Stomach (tissue), 8 donors: ENCODE measurements at regions not wholly inside any gene's neighbourhood (a gene's known extent, or its start where the extent isn't known, plus 50 kb on each side); places are given as distances from the start of the nearest gene placed in this dataset.

Experiments
- DNase-seq, 2 donors: peaks; one replicate each; pipeline versions ENCODE4 v3.0.0 to v3.0.0-alpha.2; 2013 to 2019
- H3K27ac ChIP-seq, 5 donors: fragments of 200-600 bp in 4 of 5; sonication (generic) in 4 of 5; one replicate each; pipeline ENCODE4 v1.5.1; 2013 to 2019; ENCODE audit warnings: mild to moderate bottlenecking in 1 of 5, moderate library complexity in 1 of 5
- H3K27me3 ChIP-seq, 3 donors: fragments of 200-600 bp; sonication (generic); one replicate each; pipeline ENCODE4 v1.5.1; 2017 to 2019; ENCODE audit warnings: mixed run types in 1 of 3
- H3K36me3 ChIP-seq, 4 donors: fragments of 200-600 bp; sonication (generic); 1 replicate in 3 of 4; 2 replicates in 1 of 4; pipeline ENCODE4 v1.5.1; 2016 to 2019
- H3K4me1 ChIP-seq, 4 donors: fragments of 200-600 bp; sonication (generic); one replicate each; pipeline ENCODE4 v1.5.1; 2016 to 2019
- H3K4me3 ChIP-seq, 4 donors: fragments of 200-600 bp; sonication (generic) in 3 of 4; one replicate each; pipeline ENCODE4 v1.5.1; 2016 to 2019; ENCODE audit warnings: mild to moderate bottlenecking in 1 of 4
- H3K9me3 ChIP-seq, 4 donors: fragments of 200-600 bp; sonication (generic); one replicate each; pipeline ENCODE4 v1.5.1; 2016 to 2019
- EP300 ChIP-seq: sonication (generic); formaldehyde crosslinking; IDR thresholded peaks from one replicate; pipeline ENCODE4 v1.6.1; 2017; ENCODE audit warnings: antibody characterized with exemption
- POLR2A ChIP-seq, 4 donors: fragments of 450-650 bp; IDR thresholded peaks; one replicate each; pipeline ENCODE4 v1.6.1; 2016; ENCODE audit warnings: antibody characterized with exemption in 4 of 4, control low read depth in 2 of 4, mild to moderate bottlenecking in 1 of 4, moderate library complexity in 1 of 4
- POLR2AphosphoS5 ChIP-seq, 3 donors: sonication (generic); formaldehyde crosslinking; IDR thresholded peaks; one replicate each; pipeline ENCODE4 v1.6.1; 2016; ENCODE audit warnings: antibody characterized with exemption in 3 of 3
- WGBS, 5 donors: extraction: QIAGEN DNeasy Blood & Tissue Kit in 3 of 5; methylation state at CpG; one replicate each; pipeline versions ENCODE4 v1.1.5 to v1.1.7; 2013 to 2018; 5-methylcytosine and 5-hydroxymethylcytosine counted together
- intact Hi-C: fragments of 100-400 bp; cut with DNase I; formaldehyde crosslinking; loops from one replicate; pipeline ENCODE4 v1.15.1; 2023; ENCODE audit warnings: low total_unique reads
- TF ChIP-seq, protein P1 (sequence below), 7 experiments: fragments of 450-650 bp in 4 of 7; fragments of 200-600 bp in 3 of 7; sonication (generic) in 3 of 7; IDR thresholded peaks; one replicate each; pipeline ENCODE4 v1.5.1; 2016 to 2019; ENCODE audit warnings: antibody characterized with exemption in 7 of 7, control low read depth in 2 of 7, mild to moderate bottlenecking in 1 of 7
- donor health status: healthy with polysubstance abuse.
- donor health status: Bipolar disorder and iron deficiency.
- donor health status: healthy.

DNA sequence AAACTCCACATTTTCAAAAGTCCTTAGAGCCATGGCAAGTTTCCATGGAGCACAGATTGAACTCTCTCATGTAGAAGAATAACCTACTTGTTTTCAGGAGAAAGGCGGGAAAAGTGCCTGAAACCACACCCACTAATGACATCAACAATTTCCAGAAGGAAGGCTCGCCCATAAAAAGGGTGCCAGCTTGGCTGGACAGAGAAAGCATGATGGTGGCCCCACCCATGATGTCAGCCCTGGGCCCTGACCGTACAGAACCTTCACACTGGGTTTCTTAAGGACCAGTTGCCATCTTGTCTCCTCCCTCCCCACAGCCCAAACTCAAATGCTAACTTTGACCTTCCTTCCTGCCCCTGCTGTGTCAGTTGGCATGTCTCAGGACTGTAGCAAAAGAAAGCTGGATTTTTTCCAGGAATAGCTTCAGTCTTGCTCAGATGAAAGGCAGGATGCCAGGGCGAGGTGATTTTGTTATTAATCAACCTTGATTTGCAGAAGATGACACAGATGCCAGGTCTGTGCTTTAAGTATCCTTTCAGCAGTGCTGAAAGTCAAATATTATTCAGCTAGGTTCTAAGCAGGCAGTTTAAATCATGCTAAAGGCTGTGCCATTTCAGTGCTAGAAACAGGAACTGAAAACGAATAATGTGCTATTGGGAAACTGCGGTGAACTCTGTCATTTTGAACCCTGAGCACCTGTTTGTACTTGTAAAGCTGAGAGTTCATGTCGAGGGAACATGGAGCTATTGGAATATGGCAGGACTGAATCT is 89.5 kb upstream of the RFC3 start:
- DNase-seq, result no peak
- TF ChIP-seq EP300, result no peak
- TF ChIP-seq, protein P1, sequence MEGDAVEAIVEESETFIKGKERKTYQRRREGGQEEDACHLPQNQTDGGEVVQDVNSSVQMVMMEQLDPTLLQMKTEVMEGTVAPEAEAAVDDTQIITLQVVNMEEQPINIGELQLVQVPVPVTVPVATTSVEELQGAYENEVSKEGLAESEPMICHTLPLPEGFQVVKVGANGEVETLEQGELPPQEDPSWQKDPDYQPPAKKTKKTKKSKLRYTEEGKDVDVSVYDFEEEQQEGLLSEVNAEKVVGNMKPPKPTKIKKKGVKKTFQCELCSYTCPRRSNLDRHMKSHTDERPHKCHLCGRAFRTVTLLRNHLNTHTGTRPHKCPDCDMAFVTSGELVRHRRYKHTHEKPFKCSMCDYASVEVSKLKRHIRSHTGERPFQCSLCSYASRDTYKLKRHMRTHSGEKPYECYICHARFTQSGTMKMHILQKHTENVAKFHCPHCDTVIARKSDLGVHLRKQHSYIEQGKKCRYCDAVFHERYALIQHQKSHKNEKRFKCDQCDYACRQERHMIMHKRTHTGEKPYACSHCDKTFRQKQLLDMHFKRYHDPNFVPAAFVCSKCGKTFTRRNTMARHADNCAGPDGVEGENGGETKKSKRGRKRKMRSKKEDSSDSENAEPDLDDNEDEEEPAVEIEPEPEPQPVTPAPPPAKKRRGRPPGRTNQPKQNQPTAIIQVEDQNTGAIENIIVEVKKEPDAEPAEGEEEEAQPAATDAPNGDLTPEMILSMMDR (IDR thresholded peaks at IDR 0.05), result no peak
- Histone ChIP-seq H3K9me3 (no peaks in the 10 kb centered on the region), H3K36me3 (no peaks in the 10 kb centered on the region), H3K27me3 (no peaks in the 10 kb centered on the region), H3K4me1 (peaks cover 2 to 31% (median 8%) of the 10 kb centered on the region in 4 donors), H3K4me3 (no peak overlapping the region), H3K27ac (peak overlapping the region in 3 of 5 donors; percentile 27 to 46 (median 45))
- intact Hi-C loops, result no loop called here
- 59 to 82% (median 64%) methylated on average over 7 of the region's 7 CpGs for WGBS, 5 donors

DNA sequence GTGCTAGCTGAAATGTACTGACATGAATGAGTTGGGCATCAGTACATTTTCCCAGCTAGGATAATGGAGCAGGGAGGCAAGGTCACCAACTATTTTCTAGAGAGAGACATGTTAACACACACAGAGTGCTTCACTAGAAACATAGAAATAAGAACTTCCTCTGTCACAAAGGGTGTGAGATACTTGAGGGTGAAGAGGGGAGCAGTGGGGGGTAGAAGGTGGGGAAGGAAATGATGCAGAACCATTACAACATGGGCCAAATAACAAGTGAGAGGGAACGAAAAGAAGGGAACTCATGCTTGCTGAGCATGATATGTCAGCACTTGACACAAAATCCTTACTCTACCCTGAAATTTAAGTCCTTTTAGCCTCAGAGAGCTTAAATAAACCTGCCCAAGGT is 87.8 kb upstream of the RFC3 start:
- Histone ChIP-seq H3K4me1 (peaks cover 0 to 14% (median 3%) of the 10 kb centered on the region in 4 donors), H3K4me3 (no peak overlapping the region), H3K36me3 (no peaks in the 10 kb centered on the region), H3K27ac (peak overlapping the region in 2 of 5 donors; percentile 25 to 31), H3K27me3 (no peaks in the 10 kb centered on the region), H3K9me3 (no peaks in the 10 kb centered on the region)
- TF ChIP-seq, protein P1 (IDR thresholded peaks at IDR 0.05), result no peak
- TF ChIP-seq EP300 (no peak), POLR2A (IDR thresholded peaks at IDR 0.05) (no peak), POLR2AphosphoS5 (IDR thresholded peaks at IDR 0.05) (no peak)
- WGBS, 5 donors, result 67 to 92% (median 80%) methylated on average over 1 of the region's 1 CpG
- intact Hi-C loops, result no loop called here
- no peak for DNase-seq

DNA sequence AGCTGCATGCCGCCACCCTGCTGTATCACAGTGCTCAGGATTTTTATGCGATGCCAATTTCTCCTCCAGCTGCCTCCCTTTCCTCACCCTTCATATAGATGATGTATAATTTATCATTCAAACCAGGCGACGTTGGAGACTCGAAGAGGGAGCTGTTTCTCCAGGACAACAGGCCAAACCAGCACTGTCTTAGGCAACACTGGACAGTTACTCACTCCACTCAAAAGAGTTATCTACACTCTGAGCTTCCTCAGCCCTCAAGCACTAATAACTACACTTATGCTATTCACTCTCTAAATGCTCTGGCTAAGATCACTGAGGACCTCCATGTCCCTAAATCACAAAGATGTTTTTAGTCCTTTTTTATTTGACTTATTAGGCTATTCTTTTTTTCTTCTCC is 87.3 kb upstream of the RFC3 start:
- Histone ChIP-seq H3K36me3 (no peaks in the 10 kb centered on the region), H3K9me3 (no peaks in the 10 kb centered on the region), H3K4me3 (no peak overlapping the region), H3K4me1 (peaks cover 0 to 9% (median 3%) of the 10 kb centered on the region in 4 donors), H3K27ac (peak overlapping the region in 2 of 5 donors; percentile 25 to 31), H3K27me3 (no peaks in the 10 kb centered on the region)
- WGBS, 5 donors, result 91 to 97% (median 94%) methylated on average over 5 of the region's 5 CpGs
- intact Hi-C loops, result no loop called here
- TF ChIP-seq POLR2AphosphoS5 (IDR thresholded peaks at IDR 0.05), result no peak
- TF ChIP-seq EP300, result no peak
- TF ChIP-seq, protein P1 (IDR thresholded peaks at IDR 0.05), result no peak
- TF ChIP-seq POLR2A (IDR thresholded peaks at IDR 0.05), result no peak
- DNase-seq, result no peak

DNA sequence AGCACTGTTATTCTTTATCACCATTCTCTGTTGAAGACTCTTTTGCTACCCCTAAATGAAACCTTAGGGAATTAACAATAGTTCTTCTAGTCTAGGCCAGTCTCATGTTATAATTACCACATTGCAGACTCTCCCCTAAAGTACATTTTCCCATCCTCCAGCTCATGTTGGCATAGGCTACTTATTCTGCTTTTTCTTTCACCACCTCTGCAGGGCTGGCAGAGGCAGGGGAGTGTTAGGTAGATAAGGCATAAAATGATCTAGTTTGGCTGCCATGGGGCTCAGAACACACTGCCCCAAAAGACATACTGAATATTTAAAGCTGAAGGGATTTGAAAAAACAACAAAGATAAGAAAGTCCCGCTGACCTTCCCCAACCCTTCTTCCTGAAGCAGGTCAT is 82.7 kb upstream of the RFC3 start:
- intact Hi-C loops, result no loop called here
- H3K4me3 ChIP-seq, result no peak overlapping the region
- no peaks in the 10 kb centered on the region for H3K9me3 ChIP-seq
- H3K27ac ChIP-seq, result no peak overlapping the region
- WGBS, 5 donors, result 50 to 65% (median 54%) methylated on average over 1 of the region's 1 CpG
- no peaks in the 10 kb centered on the region for H3K27me3 ChIP-seq
- H3K4me1 ChIP-seq, result no peaks in the 10 kb centered on the region
- no peaks in the 10 kb centered on the region for H3K36me3 ChIP-seq
- TF ChIP-seq, protein P1 (IDR thresholded peaks at IDR 0.05), result no peak
- no peak for TF ChIP-seq EP300
- TF ChIP-seq POLR2AphosphoS5 (IDR thresholded peaks at IDR 0.05), result no peak
- TF ChIP-seq POLR2A (IDR thresholded peaks at IDR 0.05), result no peak
- DNase-seq, result no peak
